DMS 273 (cell line): ENCODE measurements at regions not wholly inside any gene's neighbourhood (a gene's known extent, or its start where the extent isn't known, plus 50 kb on each side); places are given as distances from the start of the nearest gene placed in this dataset.
"Not testable (repeated sequence)": the region's sequence is repeated elsewhere in the genome, so short reads cannot be mapped to it uniquely, and the experiment has no call there.

Experiments
- DNase-seq: peaks from one replicate; lab custom pipeline; 2025; ENCODE audit not compliant: unreplicated experiment; lab: John Stamatoyannopoulos, UW

DNA sequence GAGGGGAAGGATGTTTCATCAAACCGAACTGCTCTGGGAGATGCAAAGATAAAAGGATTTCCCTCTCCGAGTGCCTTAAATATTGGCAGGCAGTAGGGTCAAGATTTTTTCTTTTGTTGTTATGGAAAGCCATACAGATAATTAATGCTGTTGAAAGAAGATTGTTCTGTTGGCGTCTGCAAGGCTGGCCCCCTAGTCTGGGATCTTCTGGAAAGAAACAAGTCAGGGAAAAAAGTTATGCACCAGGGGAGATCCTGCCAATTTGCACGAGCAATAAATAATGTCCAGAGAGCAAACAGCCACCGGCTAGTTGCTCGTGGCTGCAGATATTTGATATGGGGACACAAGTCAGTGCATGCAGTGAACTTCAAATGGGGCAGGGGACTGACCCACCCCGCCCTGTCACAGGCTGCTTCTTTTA lies 202.1 kb upstream of the MYL2 start:
- no peak for DNase-seq

- DNase-seq = peak; percentile 36
These were observed 201.5 kb upstream of the MYL2 start for GRCh38 chr12:111121840-111122239.

DNA sequence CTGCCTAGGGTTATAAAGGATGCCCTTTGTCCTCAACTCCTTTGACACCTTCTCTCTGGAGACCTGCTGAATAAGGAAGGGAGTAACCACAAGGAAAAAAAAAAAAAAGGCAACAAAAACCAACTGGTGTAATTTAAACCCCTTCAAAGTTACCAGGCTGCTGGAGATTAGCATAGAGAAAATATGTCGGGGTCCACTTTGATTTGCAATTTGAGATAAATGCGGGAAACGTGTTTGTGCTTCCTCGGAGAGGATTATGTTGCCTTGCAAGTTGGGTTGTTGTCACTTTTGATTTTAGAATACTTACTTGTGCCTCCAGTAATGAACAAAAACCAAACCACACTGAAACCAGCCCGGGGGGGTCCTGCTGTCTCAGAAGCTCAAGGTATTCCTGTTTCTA lies 200.2 kb upstream of the MYL2 start:
- DNase-seq = no peak

GRCh38 chr12:111117017-111117416 lies 196.6 kb upstream of the MYL2 start:
- DNase-seq = no peak

GRCh38 chr12:111113313-111113712 lies 192.9 kb upstream of the MYL2 start:
- DNase-seq = not testable (repeated sequence)

DNA sequence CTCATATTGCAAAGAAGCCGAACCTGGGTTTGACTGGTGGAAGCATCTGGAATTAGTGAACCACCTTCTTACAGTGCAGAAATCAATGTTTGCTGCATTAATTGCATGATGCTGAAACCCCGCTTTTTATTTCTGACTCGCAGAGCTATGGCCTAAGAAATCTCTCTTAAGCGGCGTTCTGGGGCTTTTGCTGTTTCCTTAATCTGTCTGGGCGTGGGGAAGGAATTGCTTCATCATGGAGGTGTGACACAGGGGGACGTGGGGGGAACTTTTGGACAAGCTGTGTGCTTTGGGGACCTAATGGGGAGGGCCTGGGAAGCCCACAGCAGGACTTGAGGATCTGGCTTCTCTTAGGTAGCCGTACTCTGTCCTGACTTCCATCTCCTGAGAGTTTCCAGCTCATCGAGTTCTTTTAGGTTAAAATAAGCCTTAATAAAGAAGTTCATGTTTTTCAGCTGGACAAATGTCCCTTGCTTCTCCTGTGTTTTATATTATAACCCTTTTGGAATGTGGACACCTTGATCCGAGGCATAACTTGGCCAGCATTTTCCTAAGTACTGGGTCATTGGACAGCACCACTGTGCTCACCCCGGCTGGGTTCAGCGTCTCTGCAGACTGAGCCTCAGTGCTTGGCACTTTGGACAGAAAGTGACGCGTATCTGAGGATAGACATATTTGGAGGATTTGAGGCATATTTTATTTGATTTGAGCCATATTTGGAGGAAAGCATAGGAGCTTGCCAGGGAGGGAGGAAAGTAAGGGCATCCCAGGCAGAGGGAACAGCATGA lies 192.1 kb upstream of the MYL2 start:
- DNase-seq = no peak

GRCh38 chr12:111111681-111112080 lies 191.3 kb upstream of the MYL2 start:
- no peak for DNase-seq

DNA sequence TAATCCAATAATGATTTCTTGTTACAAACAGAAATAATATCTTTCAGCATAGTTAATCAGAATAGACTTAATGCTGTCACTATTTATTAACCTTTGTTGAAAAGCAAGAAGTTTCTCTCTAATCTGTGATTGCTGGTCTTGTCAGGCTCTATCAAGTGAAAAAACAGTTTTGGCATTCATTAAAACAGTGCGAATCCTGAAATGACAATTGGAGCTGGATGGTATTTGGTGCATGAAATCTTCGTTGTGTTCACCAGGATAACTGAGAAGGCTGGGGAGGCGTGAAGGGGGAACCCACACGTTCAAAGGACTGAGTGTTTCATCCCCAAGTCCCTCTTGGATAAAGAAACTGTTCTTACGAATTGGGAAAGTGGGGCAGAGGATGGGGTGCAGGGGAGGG lies 190.2 kb upstream of the MYL2 start:
- no peak for DNase-seq

DNA sequence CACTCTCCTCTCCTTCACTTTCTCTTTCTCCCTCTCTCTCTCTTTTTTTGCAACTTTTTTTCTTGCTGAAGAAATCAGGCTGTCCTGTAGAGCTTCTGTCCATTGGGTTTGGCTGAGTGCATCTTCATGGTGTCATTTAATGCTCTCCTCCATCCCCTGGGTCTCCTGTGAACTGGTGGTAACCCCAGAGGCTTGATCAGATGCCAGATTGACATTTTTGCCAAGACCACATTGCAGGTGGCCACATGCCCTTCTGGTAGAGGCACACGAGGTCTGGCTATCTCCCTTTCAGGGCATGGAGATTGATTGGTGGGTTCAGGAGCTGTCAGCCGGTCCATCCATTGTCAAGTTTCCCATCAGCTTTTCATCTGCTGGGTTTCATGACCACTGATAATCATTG lies 188.3 kb upstream of the MYL2 start:
- peak; percentile 2 for DNase-seq

DNA sequence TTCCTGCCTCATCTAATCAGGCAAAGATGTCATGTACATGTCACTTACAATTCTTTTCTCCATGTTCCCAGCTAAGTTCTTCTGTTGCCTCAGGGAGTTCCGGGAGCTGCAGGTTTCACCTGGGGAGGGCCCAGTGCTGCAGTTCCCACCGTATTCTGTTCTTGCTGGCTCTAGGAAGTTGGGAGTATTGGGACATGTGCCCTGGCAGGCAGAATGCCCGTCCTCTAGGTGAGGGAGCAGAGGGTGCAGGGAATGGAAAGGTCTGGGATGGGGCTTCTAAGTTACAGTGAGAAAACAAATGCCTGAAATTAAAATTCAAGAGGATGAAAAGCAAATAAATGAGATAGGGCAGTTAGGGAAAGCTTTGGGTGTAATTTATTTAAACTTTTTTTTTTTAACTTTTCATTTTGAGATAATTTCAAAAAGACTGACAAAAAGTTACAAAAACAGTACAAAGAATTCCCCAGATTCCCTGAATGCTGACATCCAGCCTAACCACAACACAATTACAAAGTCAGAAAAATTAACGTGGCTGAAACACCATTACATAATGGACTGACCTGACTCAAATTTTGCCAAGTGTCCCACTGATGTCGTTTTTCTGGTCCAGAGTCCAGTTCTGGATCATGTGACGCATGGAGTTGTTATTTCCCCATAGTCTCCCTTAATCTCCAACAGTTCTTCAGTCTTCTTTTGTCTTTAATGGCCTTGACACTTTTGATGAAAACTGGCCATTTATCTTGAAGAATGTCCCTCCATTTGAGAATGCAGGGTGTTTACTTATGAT lies 187.2 kb upstream of the MYL2 start:
- DNase-seq = no peak

DNA sequence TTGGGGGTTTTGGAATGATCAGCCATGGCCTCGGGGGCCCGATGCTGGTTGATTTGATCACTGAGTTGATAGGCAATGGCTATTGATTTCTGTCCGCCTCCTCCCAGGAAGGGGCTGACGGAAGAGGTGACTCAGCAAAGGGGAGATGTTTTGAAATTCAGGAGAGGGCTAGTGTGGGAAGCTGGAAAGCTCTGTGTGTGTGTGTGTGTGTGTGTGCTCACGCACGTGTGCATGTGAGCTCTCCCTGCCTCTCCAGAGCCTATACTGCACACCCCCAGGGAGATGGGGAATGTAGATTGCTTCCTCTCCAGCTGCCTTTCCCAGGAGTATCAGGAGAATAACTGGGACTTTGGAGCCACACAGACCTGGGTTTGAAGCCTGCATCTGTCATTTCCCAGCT lies 184.9 kb upstream of the MYL2 start:
- DNase-seq = no peak

DNA sequence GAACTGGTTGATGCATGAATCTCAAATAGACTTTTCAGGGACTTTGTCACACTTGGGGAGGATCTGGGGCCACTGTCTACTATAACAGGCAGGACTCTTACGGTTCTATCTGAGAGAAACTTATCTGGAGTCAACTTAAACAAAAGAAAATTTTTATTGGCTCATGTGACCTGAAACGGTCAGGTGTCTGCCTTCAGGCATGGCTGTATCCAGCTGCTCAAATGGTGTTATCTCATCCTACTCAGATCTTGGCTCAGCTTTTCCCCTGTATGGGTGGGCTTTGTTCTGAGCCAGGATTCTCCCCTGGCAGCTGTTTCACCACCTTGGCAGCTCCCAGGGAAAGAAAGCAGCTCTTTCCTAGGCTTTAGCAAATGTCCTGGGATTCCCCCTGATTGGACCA lies 183.2 kb upstream of the MYL2 start:
- no peak for DNase-seq

DNA sequence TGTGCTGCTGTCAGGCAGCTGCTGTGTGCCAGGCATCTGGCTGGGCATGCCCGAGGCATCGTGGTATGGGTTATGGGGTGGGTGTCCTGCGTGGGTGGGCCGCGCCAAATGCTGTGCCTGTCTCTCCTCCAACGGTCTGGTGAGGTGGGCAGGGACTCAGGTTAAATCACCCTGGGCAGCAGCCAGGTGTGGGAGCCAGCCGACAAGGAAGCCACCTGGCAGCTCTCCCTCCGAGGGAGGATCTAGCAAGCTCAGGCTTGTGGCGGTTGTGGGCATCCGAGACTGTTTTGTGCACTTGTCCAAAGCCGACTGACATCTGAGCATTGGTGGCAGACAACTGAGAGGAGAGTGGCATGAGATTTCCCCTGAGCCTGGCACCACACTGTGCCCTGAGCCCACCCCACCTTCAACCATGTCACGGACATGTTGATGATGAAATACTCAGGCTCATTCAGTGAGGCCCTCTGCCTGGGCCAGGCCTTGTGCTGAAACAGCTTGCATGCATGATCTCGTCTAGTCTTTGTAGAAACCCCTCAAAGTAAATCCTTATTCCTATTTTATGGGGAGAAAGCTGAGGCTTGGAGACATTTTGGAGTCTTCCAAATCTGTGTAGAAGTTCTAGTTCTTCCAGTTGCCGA lies 181.8 kb upstream of the MYL2 start:
- DNase-seq = peak; percentile 59

GRCh38 chr12:111101003-111101402 lies 180.6 kb upstream of the MYL2 start:
- no peak for DNase-seq

DNA sequence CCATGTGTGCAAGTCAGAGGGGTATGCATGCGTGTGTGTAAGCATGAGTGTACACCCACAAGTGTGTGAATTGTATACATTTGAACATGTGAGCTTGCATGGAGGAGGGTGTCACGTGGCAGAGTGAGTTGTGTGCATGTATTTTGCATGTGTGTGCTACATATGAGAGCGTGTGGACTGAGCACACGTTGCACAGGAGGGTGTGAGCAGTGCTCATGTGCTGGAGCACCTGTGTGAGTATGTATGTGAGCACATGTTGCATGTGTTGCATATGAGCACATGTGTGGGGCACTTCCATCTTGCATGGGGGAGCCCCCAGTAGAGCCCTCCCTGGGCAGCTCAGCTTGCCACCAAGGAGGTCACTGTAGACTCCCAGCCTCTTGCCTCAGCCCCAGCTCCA lies 180.2 kb upstream of the MYL2 start:
- DNase-seq = no peak

DNA sequence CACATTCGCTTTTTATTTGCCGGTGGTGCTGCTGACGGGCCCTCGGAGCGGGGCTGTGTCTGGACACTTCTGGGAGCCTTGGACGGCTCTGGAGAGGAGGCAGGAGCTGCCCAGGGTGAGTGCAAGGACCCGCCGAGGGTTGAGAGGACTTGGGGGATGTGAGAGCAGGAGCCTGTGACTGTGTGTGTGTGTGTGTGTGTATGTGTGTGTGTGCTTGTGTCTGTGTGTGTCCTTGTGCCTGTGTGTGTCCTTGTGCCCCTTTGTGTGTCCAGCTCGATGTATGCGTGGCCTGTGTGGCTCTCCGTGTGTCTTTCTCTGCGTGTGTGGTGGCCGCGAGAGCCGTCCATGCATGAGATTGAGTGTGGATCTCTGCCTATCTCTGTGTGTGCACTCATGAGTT lies 179.6 kb upstream of the MYL2 start:
- DNase-seq = no peak

DNA sequence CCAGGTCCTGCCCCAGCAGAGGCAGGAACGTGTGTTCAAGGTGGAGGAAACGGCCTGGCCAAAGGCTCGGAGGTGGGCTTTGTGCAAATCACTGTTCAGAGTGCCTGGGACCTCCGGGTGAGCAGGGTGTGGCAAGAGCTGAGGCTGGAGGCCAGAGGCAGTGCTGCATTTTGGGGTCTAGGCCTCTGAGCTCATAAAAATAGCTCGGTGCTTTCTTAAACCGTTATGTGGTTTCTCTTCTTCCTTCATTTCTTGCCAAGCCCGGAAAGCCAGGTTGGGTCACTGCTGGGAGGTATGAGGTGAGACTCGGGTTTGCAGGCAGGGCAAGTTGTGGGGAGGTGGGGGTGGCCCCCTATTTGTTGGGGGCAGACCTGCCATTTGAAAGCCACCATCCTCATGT lies 178.8 kb upstream of the MYL2 start:
- DNase-seq = no peak

DNA sequence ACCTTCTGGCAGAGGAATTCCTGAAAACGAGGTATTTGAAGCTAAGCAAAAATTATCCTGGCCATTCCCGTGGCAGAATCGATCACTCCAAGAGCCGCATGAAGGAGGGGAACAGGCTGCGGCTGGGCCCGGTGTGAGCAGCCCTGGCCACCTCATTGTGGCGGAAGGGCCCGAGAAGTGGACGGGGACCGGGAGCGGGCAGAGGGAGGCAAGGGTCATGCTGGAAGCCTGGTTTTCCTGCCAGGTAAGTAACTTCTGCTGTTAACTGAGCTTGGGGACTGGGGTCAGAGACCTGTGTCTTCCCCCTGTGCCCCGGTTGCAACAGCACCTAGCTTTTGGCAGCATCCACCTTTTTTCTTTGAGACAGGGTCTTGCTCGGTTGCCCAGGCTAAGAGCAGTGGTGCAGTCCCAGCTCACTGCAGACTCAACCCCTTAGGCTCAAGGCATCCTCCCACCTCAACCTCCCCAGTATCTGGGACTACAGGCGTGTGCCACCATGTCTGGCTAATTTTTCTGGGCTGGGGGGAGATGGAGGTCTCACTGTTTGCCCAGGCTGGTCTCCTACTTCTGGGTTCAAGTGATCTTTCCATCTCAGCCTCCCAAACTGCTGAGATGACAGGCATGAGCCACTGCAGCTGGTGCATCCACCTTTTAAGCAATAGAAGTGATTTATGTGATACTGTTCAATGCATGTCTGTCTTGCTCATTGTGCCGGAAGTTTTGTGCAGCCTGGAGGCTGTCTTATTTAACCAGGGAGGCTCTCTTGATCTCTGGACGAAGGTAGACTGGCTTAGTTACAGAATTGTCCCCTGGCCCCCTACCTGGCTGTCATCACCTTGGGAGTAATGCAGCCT lies 174.0 kb upstream of the MYL2 start:
- no peak for DNase-seq

DNA sequence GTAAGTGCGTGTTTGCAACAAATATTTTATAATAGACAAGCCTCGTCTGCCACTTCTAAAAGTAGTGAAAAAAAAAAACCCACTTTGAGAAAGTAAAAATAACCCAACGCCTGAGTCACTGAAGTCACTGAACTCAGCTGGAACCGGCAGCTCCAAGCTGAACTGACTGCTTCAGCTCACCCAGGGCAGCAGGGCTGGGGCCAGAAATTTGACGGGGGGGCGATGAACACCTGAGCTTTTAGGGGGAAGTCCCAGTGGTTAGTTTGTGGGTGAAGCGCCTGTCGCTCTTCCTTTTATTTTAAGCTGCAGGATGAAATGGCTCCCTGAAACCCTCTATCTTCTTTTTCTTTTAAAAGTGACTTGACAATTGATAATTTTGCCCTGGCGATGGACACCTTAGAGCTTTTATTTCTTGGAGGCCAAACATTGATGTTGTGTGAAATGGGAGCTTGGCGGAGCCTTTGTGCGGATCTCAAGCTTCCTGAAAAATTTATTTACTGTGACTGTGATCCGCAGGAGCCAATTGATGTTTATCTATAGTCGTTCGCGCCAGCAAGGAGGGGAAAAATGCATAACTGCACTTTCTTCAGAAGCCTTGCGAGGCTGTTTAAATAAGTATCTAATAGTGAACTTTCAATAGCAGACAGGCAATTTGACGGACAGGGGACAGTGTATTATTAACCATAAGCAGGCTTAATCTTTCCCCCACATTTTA lies 173.2 kb upstream of the MYL2 start:
- DNase-seq = no peak

DNA sequence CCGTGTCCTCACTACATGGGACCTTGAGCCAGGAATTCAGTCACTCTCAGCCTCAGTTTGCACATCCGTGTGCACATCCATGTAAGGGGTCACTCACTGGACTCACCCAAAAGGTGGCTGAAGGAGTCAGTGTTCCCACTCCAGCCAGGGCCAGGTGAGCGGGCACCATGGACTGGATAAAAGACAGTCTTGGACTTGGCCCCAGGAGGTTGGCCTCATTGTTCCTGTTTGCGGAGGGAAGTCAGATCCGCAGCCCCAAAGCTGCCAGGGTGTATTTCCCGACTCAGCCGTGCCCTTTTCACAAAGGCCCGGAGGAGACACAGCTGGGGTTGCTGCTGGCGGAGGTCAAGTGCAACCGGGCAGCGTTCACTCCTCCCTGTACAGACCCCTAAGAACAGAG lies 170.7 kb upstream of the MYL2 start:
- DNase-seq = no peak

- DNase-seq = no peak
These were observed 169.2 kb upstream of the MYL2 start for GRCh38 chr12:111089616-111090015.
